ENCODE measurements at regions not wholly inside any gene's neighbourhood (a gene's known extent, or its start where the extent isn't known, plus 50 kb on each side); places are given as distances from the start of the nearest gene placed in this dataset.
"Not testable (repeated sequence)": the region's sequence is repeated elsewhere in the genome, so short reads cannot be mapped to it uniquely, and the experiment has no call there.

- H3K27ac ChIP-seq (ENCODE audit: low read depth, low read length); H3K4me3 ChIP-seq (ENCODE audit: low read depth, low read length); DNase-seq (ENCODE audit: low read depth, low spot score); H3K9me3 ChIP-seq (ENCODE audit: control insufficient read depth, insufficient read depth, low read length); H3K27me3 ChIP-seq (ENCODE audit: control insufficient read depth, insufficient read depth, low read length); POLR2A ChIA-PET; CTCF ChIA-PET: not testable (repeated sequence)
Observed at GRCh38 chr1:149237515-149237914, 134.2 kb upstream of the NBPF9 start.

- H3K4me3 ChIP-seq (ENCODE audit: low read depth, low read length); H3K27ac ChIP-seq (ENCODE audit: low read depth, low read length); H3K27me3 ChIP-seq (ENCODE audit: control insufficient read depth, insufficient read depth, low read length); DNase-seq (ENCODE audit: low read depth, low spot score); H3K9me3 ChIP-seq (ENCODE audit: control insufficient read depth, insufficient read depth, low read length); POLR2A ChIA-PET; CTCF ChIA-PET: not testable (repeated sequence)
Observed at GRCh38 chr1:149239897-149240508, 136.7 kb upstream of the NBPF9 start.

GRCh38 chr1:149240530-149240929 is 137.2 kb upstream of the NBPF9 start:
- DNase-seq (ENCODE audit: low read depth, low spot score); H3K4me3 ChIP-seq (ENCODE audit: low read depth, low read length); POLR2A ChIA-PET; H3K27me3 ChIP-seq (ENCODE audit: control insufficient read depth, insufficient read depth, low read length); H3K27ac ChIP-seq (ENCODE audit: low read depth, low read length); H3K9me3 ChIP-seq (ENCODE audit: control insufficient read depth, insufficient read depth, low read length); CTCF ChIA-PET: not testable (repeated sequence)

- H3K4me3 ChIP-seq (ENCODE audit: low read depth, low read length); CTCF ChIA-PET; POLR2A ChIA-PET: not testable (repeated sequence)
Observed at GRCh38 chr1:149241272-149241671, 137.9 kb upstream of the NBPF9 start.

GRCh38 chr1:149243572-149243971 is 140.2 kb upstream of the NBPF9 start:
- H3K27me3 ChIP-seq (ENCODE audit: control insufficient read depth, insufficient read depth, low read length); CTCF ChIA-PET; H3K27ac ChIP-seq (ENCODE audit: low read depth, low read length); H3K9me3 ChIP-seq (ENCODE audit: control insufficient read depth, insufficient read depth, low read length); DNase-seq (ENCODE audit: low read depth, low spot score); H3K4me3 ChIP-seq (ENCODE audit: low read depth, low read length); POLR2A ChIA-PET: not testable (repeated sequence)

More at GRCh38 chr1:149241272-149241671, 137.9 kb upstream of the NBPF9 start:
- H3K27me3 ChIP-seq (ENCODE audit: control insufficient read depth, insufficient read depth, low read length); DNase-seq (ENCODE audit: low read depth, low spot score); H3K27ac ChIP-seq (ENCODE audit: low read depth, low read length); H3K9me3 ChIP-seq (ENCODE audit: control insufficient read depth, insufficient read depth, low read length): not testable (repeated sequence)

- H3K27me3 ChIP-seq (ENCODE audit: control insufficient read depth, insufficient read depth, low read length); H3K27ac ChIP-seq (ENCODE audit: low read depth, low read length); CTCF ChIA-PET; POLR2A ChIA-PET; DNase-seq (ENCODE audit: low read depth, low spot score); H3K4me3 ChIP-seq (ENCODE audit: low read depth, low read length); H3K9me3 ChIP-seq (ENCODE audit: control insufficient read depth, insufficient read depth, low read length): not testable (repeated sequence)
Observed at GRCh38 chr1:149244621-149245020, 141.3 kb upstream of the NBPF9 start.

GRCh38 chr1:149246212-149246611 is 142.9 kb upstream of the NBPF9 start:
- POLR2A ChIA-PET; H3K9me3 ChIP-seq (ENCODE audit: control insufficient read depth, insufficient read depth, low read length); H3K27me3 ChIP-seq (ENCODE audit: control insufficient read depth, insufficient read depth, low read length); CTCF ChIA-PET; DNase-seq (ENCODE audit: low read depth, low spot score); H3K4me3 ChIP-seq (ENCODE audit: low read depth, low read length); H3K27ac ChIP-seq (ENCODE audit: low read depth, low read length): not testable (repeated sequence)

- CTCF ChIA-PET; H3K27ac ChIP-seq (ENCODE audit: low read depth, low read length); H3K9me3 ChIP-seq (ENCODE audit: control insufficient read depth, insufficient read depth, low read length); POLR2A ChIA-PET; DNase-seq (ENCODE audit: low read depth, low spot score); H3K4me3 ChIP-seq (ENCODE audit: low read depth, low read length); H3K27me3 ChIP-seq (ENCODE audit: control insufficient read depth, insufficient read depth, low read length): not testable (repeated sequence)
Observed at GRCh38 chr1:149248610-149249009, 145.3 kb upstream of the NBPF9 start.

- H3K9me3 ChIP-seq (ENCODE audit: control insufficient read depth, insufficient read depth, low read length); H3K27me3 ChIP-seq (ENCODE audit: control insufficient read depth, insufficient read depth, low read length); POLR2A ChIA-PET; H3K27ac ChIP-seq (ENCODE audit: low read depth, low read length); H3K4me3 ChIP-seq (ENCODE audit: low read depth, low read length); DNase-seq (ENCODE audit: low read depth, low spot score); CTCF ChIA-PET: not testable (repeated sequence)
Observed at GRCh38 chr1:149249850-149250467, 146.6 kb upstream of the NBPF9 start.

GRCh38 chr1:149254894-149255847 is 151.8 kb upstream of the NBPF9 start:
- H3K4me3 ChIP-seq (ENCODE audit: low read depth, low read length); CTCF ChIA-PET; H3K27me3 ChIP-seq (ENCODE audit: control insufficient read depth, insufficient read depth, low read length); H3K9me3 ChIP-seq (ENCODE audit: control insufficient read depth, insufficient read depth, low read length); H3K27ac ChIP-seq (ENCODE audit: low read depth, low read length); DNase-seq (ENCODE audit: low read depth, low spot score); POLR2A ChIA-PET: not testable (repeated sequence)

- H3K4me3 ChIP-seq (ENCODE audit: low read depth, low read length); CTCF ChIA-PET; H3K27ac ChIP-seq (ENCODE audit: low read depth, low read length); POLR2A ChIA-PET; DNase-seq (ENCODE audit: low read depth, low spot score); H3K27me3 ChIP-seq (ENCODE audit: control insufficient read depth, insufficient read depth, low read length); H3K9me3 ChIP-seq (ENCODE audit: control insufficient read depth, insufficient read depth, low read length): not testable (repeated sequence)
Observed at GRCh38 chr1:149260284-149260683, 156.9 kb upstream of the NBPF9 start.

- H3K27ac ChIP-seq (ENCODE audit: low read depth, low read length); CTCF ChIA-PET; POLR2A ChIA-PET: not testable (repeated sequence)
Observed at GRCh38 chr1:149260736-149261340, 157.5 kb upstream of the NBPF9 start.

More at GRCh38 chr1:149260736-149261340, 157.5 kb upstream of the NBPF9 start:
- DNase-seq (ENCODE audit: low read depth, low spot score); H3K27me3 ChIP-seq (ENCODE audit: control insufficient read depth, insufficient read depth, low read length); H3K4me3 ChIP-seq (ENCODE audit: low read depth, low read length); H3K9me3 ChIP-seq (ENCODE audit: control insufficient read depth, insufficient read depth, low read length): not testable (repeated sequence)
